LNCaP clone FGC (cell line): ENCODE measurements at regions not wholly inside any gene's neighbourhood (a gene's known extent, or its start where the extent isn't known, plus 50 kb on each side); places are given as distances from the start of the nearest gene placed in this dataset.

Source experiments
- DNase-seq: peaks from one replicate; pipeline ENCODE4 v3.0.0-alpha.2; 2011; ENCODE audit warnings: low read depth
- H3K4me3 ChIP-seq: 2 replicates; pipeline ENCODE4 v1.5.1; 2011; ENCODE audit warnings: mild to moderate bottlenecking, low read depth, low read length, control low read depth
- CTCF ChIP-seq: IDR thresholded peaks from 2 replicates; pipeline ENCODE4 v1.5.1; 2012; ENCODE audit warnings: mild to moderate bottlenecking; ENCODE audit not compliant: control insufficient read depth, insufficient read depth; ENCODE audit errors: extremely low read depth

DNA sequence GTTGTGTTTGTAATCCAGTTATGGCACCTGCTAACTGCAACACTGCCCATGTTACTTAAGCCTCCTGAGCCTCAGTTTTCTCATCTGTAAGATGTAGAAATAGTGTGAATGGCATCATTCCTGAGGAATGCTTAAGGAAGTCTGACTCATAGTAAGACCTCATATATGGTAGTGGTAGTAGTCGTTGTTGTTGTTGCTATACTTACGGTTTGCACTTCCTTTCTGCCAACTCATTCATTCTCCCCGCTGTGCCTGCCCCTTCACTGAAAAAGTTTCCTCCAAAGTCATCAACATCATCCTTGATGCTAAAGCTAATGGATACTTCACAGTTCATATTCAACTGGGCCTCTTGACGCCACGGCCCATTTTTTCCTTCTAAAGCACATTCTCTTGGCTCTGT, 54.2 kb upstream of the SPANXN3 start:
- no peak for DNase-seq
- no peak overlapping the region for H3K4me3 ChIP-seq
- no peak for TF ChIP-seq CTCF

- H3K4me3 ChIP-seq: no peak overlapping the region
- no peak for TF ChIP-seq CTCF
- no peak for DNase-seq
Observed at GRCh38 chrX:143570782-143571181, 53.5 kb upstream of the SPANXN3 start.

- peak; percentile 11 for DNase-seq
- no peak for TF ChIP-seq CTCF
- no peak overlapping the region for H3K4me3 ChIP-seq
Observed at GRCh38 chrX:143568467-143568866, 51.2 kb upstream of the SPANXN3 start.
